ENCODE measurements at regions not wholly inside any gene's neighbourhood (a gene's known extent, or its start where the extent isn't known, plus 50 kb on each side); places are given as distances from the start of the nearest gene placed in this dataset.

DNA sequence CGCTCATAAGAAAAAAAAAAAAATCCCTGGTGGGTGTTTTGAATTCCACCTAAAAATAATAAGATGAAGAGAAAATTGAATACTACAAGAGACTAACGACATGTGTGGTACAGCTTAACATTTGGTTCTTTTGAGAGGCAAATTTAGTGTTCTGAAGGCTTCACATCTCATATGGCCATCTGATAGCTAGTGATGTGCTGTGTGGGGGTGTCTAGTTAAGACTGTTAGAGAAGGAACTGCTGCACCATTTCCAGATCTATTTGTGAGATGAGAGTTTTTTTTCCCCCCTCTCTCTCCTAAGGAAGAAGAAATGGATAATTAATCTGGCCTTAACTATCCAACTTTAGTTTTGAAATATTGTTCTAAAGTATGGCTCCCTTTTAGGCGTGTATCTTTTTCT is 321.6 kb downstream of the SLC4A3 start:
- TF ChIP-seq POLR2AphosphoS5 (IDR thresholded peaks at IDR 0.05; ENCODE audit: low read depth, low read length) (no peak), POLR2A (IDR thresholded peaks at IDR 0.05; ENCODE audit: low read depth, low read length) (no peak), SPI1 (IDR thresholded peaks at IDR 0.05; ENCODE audit: low read depth, low read length) (no peak)
